ENCODE measurements at regions not wholly inside any gene's neighbourhood (a gene's known extent, or its start where the extent isn't known, plus 50 kb on each side); places are given as distances from the start of the nearest gene placed in this dataset.

- TF ChIP-seq CTCF (IDR thresholded peaks at IDR 0.05) (no peak), ZFX (IDR thresholded peaks at IDR 0.05; ENCODE audit: borderline replicate concordance) (no peak)
These were observed 288.5 kb downstream of the ZEB1 start for GRCh38 chr10:31607481-31607880.
